ENCODE measurements at regions not wholly inside any gene's neighbourhood (a gene's known extent, or its start where the extent isn't known, plus 50 kb on each side); places are given as distances from the start of the nearest gene placed in this dataset.
A peak's percentile ranks its signal among the peaks of the same experiment; 100 is the strongest.

- peaks cover 22% of the 10 kb centered on the region for H3K9me3 ChIP-seq (ENCODE audit: control insufficient read depth, insufficient read depth, low read depth, low read length)
- H3K9ac ChIP-seq (ENCODE audit: low read length), result no peak overlapping the region
- H3K4me1 ChIP-seq (ENCODE audit: control insufficient read depth, insufficient read depth, low read length), result peaks cover 4% of the 10 kb centered on the region
- no peak overlapping the region for H3K4me3 ChIP-seq (ENCODE audit: low read depth, low read length)
- H3K36me3 ChIP-seq (ENCODE audit: control insufficient read depth, insufficient read depth, low read length), result no peaks in the 10 kb centered on the region
- no peaks in the 10 kb centered on the region for H3K27me3 ChIP-seq (ENCODE audit: control insufficient read depth, insufficient read depth, low read length)
- no peak overlapping the region for H3K27ac ChIP-seq (ENCODE audit: low read depth, low read length)
Measured at GRCh38 chr4:45363931-45364330, 637.6 kb upstream of the GNPDA2 start.

- peaks cover 12% of the 10 kb centered on the region for H3K4me1 ChIP-seq (ENCODE audit: control insufficient read depth, insufficient read depth, low read length)
Measured at GRCh38 chr4:45358573-45359506, 632.5 kb upstream of the GNPDA2 start.

GRCh38 chr4:45353161-45353560 is 626.8 kb upstream of the GNPDA2 start:
- 0 out of 2 replicates have a peak, but pooled peaks cover 2% of the 10 kb centered on the region for H3K4me1 ChIP-seq (ENCODE audit: control insufficient read depth, insufficient read depth, low read length)
- H3K4me3 ChIP-seq (ENCODE audit: low read depth, low read length), result no peak overlapping the region
- no peak overlapping the region for H3K9ac ChIP-seq (ENCODE audit: low read length)
- H3K9me3 ChIP-seq (ENCODE audit: control insufficient read depth, insufficient read depth, low read depth, low read length), result no peaks in the 10 kb centered on the region
- no peaks in the 10 kb centered on the region for H3K36me3 ChIP-seq (ENCODE audit: control insufficient read depth, insufficient read depth, low read length)
- no peak overlapping the region for H3K27ac ChIP-seq (ENCODE audit: low read depth, low read length)
- H3K27me3 ChIP-seq (ENCODE audit: control insufficient read depth, insufficient read depth, low read length), result no peaks in the 10 kb centered on the region

More at GRCh38 chr4:45358573-45359506, 632.5 kb upstream of the GNPDA2 start:
- no peaks in the 10 kb centered on the region for H3K36me3 ChIP-seq (ENCODE audit: control insufficient read depth, insufficient read depth, low read length)
- H3K9ac ChIP-seq (ENCODE audit: low read length), result no peak overlapping the region
- H3K4me3 ChIP-seq (ENCODE audit: low read depth, low read length), result peak overlapping the region; percentile 9; the same call in 1 of the 2 replicates
- H3K27me3 ChIP-seq (ENCODE audit: control insufficient read depth, insufficient read depth, low read length), result no peaks in the 10 kb centered on the region
- H3K9me3 ChIP-seq (ENCODE audit: control insufficient read depth, insufficient read depth, low read depth, low read length), result peaks cover 22% of the 10 kb centered on the region
- H3K27ac ChIP-seq (ENCODE audit: low read depth, low read length), result no peak overlapping the region

DNA sequence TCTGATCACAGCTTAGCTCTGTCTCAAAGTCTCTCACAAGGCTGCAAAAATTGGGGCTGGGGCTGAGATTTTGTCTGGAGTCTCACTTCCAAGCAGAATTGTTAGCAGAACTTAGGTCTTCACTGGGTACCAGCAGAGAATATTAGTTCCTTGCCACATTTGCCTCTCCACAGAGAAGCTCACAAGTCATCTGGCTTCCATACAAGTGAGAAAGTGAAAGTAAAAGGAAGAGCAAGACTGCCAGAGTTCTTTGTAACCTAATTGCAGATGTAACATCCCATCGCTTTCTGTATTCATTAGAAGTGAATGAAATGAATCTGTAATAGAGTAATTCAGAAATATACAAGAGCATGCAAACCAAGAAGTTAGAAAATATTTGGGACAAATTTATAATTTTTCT is 624.1 kb upstream of the GNPDA2 start:
- Histone ChIP-seq H3K4me1 (ENCODE audit: control insufficient read depth, insufficient read depth, low read length) (no peaks in the 10 kb centered on the region), H3K9ac (ENCODE audit: low read length) (no peak overlapping the region), H3K27ac (ENCODE audit: low read depth, low read length) (no peak overlapping the region), H3K27me3 (ENCODE audit: control insufficient read depth, insufficient read depth, low read length) (no peaks in the 10 kb centered on the region), H3K4me3 (ENCODE audit: low read depth, low read length) (no peak overlapping the region), H3K36me3 (ENCODE audit: control insufficient read depth, insufficient read depth, low read length) (no peaks in the 10 kb centered on the region), H3K9me3 (ENCODE audit: control insufficient read depth, insufficient read depth, low read depth, low read length) (no peaks in the 10 kb centered on the region)

- no peaks in the 10 kb centered on the region for H3K9me3 ChIP-seq (ENCODE audit: control insufficient read depth, insufficient read depth, low read depth, low read length)
Measured at GRCh38 chr4:45349859-45350258, 623.5 kb upstream of the GNPDA2 start.

GRCh38 chr4:45346816-45347435 is 620.6 kb upstream of the GNPDA2 start:
- no peak overlapping the region for H3K4me3 ChIP-seq (ENCODE audit: low read depth, low read length)
- H3K9ac ChIP-seq (ENCODE audit: low read length), result no peak overlapping the region
- H3K4me1 ChIP-seq (ENCODE audit: control insufficient read depth, insufficient read depth, low read length), result no peaks in the 10 kb centered on the region
- H3K27me3 ChIP-seq (ENCODE audit: control insufficient read depth, insufficient read depth, low read length), result no peaks in the 10 kb centered on the region
- H3K9me3 ChIP-seq (ENCODE audit: control insufficient read depth, insufficient read depth, low read depth, low read length), result no peaks in the 10 kb centered on the region
- H3K27ac ChIP-seq (ENCODE audit: low read depth, low read length), result no peak overlapping the region
- no peaks in the 10 kb centered on the region for H3K36me3 ChIP-seq (ENCODE audit: control insufficient read depth, insufficient read depth, low read length)

More at GRCh38 chr4:45349859-45350258, 623.5 kb upstream of the GNPDA2 start:
- no peaks in the 10 kb centered on the region for H3K36me3 ChIP-seq (ENCODE audit: control insufficient read depth, insufficient read depth, low read length)
- H3K4me3 ChIP-seq (ENCODE audit: low read depth, low read length), result no peak overlapping the region
- H3K9ac ChIP-seq (ENCODE audit: low read length), result no peak overlapping the region
- H3K27me3 ChIP-seq (ENCODE audit: control insufficient read depth, insufficient read depth, low read length), result no peaks in the 10 kb centered on the region
- H3K4me1 ChIP-seq (ENCODE audit: control insufficient read depth, insufficient read depth, low read length), result no peaks in the 10 kb centered on the region
- no peak overlapping the region for H3K27ac ChIP-seq (ENCODE audit: low read depth, low read length)

- no peak overlapping the region for H3K27ac ChIP-seq (ENCODE audit: low read depth, low read length)
- H3K4me3 ChIP-seq (ENCODE audit: low read depth, low read length), result no peak overlapping the region
- no peaks in the 10 kb centered on the region for H3K9me3 ChIP-seq (ENCODE audit: control insufficient read depth, insufficient read depth, low read depth, low read length)
- no peaks in the 10 kb centered on the region for H3K4me1 ChIP-seq (ENCODE audit: control insufficient read depth, insufficient read depth, low read length)
- H3K9ac ChIP-seq (ENCODE audit: low read length), result no peak overlapping the region
- no peaks in the 10 kb centered on the region for H3K36me3 ChIP-seq (ENCODE audit: control insufficient read depth, insufficient read depth, low read length)
- H3K27me3 ChIP-seq (ENCODE audit: control insufficient read depth, insufficient read depth, low read length), result no peaks in the 10 kb centered on the region
Measured at GRCh38 chr4:45345558-45345957, 619.2 kb upstream of the GNPDA2 start.

- no peak overlapping the region for H3K9ac ChIP-seq (ENCODE audit: low read length)
- H3K36me3 ChIP-seq (ENCODE audit: control insufficient read depth, insufficient read depth, low read length), result no peaks in the 10 kb centered on the region
- H3K4me3 ChIP-seq (ENCODE audit: low read depth, low read length), result no peak overlapping the region
- no peak overlapping the region for H3K27ac ChIP-seq (ENCODE audit: low read depth, low read length)
- H3K9me3 ChIP-seq (ENCODE audit: control insufficient read depth, insufficient read depth, low read depth, low read length), result no peaks in the 10 kb centered on the region
- peaks cover 8% of the 10 kb centered on the region; the same call in 1 of the 2 replicates for H3K4me1 ChIP-seq (ENCODE audit: control insufficient read depth, insufficient read depth, low read length)
- no peaks in the 10 kb centered on the region for H3K27me3 ChIP-seq (ENCODE audit: control insufficient read depth, insufficient read depth, low read length)
Measured at GRCh38 chr4:45331802-45332201, 605.4 kb upstream of the GNPDA2 start.

DNA sequence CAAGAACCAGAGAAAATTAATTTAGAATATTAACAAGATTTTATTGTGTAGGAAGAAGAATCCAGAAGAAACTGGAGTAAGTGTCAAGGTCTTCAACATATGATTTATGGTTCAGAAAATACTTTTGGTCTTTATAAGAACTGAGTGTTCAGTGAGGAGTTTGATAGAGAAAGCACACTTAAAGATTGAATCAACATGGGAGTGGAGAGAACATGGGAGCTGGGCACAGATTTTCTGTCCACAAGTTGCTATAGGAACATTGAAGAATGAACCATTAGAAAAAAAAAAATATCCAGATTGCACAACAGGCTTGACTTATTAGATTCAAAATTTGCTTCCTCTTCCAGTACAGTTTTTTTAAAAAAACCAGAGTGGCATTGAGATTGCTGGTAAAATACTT is 601.2 kb upstream of the GNPDA2 start:
- Histone ChIP-seq H3K9me3 (ENCODE audit: control insufficient read depth, insufficient read depth, low read depth, low read length) (no peaks in the 10 kb centered on the region), H3K27ac (ENCODE audit: low read depth, low read length) (no peak overlapping the region), H3K4me3 (ENCODE audit: low read depth, low read length) (no peak overlapping the region), H3K36me3 (ENCODE audit: control insufficient read depth, insufficient read depth, low read length) (no peaks in the 10 kb centered on the region), H3K4me1 (ENCODE audit: control insufficient read depth, insufficient read depth, low read length) (peaks cover 8% of the 10 kb centered on the region; the same call in 1 of the 2 replicates), H3K27me3 (ENCODE audit: control insufficient read depth, insufficient read depth, low read length) (no peaks in the 10 kb centered on the region), H3K9ac (ENCODE audit: low read length) (no peak overlapping the region)

- Histone ChIP-seq H3K4me1 (ENCODE audit: control insufficient read depth, insufficient read depth, low read length) (no peaks in the 10 kb centered on the region), H3K27me3 (ENCODE audit: control insufficient read depth, insufficient read depth, low read length) (no peaks in the 10 kb centered on the region), H3K27ac (ENCODE audit: low read depth, low read length) (no peak overlapping the region), H3K9ac (ENCODE audit: low read length) (no peak overlapping the region), H3K9me3 (ENCODE audit: control insufficient read depth, insufficient read depth, low read depth, low read length) (no peaks in the 10 kb centered on the region), H3K4me3 (ENCODE audit: low read depth, low read length) (no peak overlapping the region), H3K36me3 (ENCODE audit: control insufficient read depth, insufficient read depth, low read length) (no peaks in the 10 kb centered on the region)
Measured at GRCh38 chr4:45324455-45325417, 598.4 kb upstream of the GNPDA2 start.
